HEK293 (cell line): ENCODE measurements at regions not wholly inside any gene's neighbourhood (a gene's known extent, or its start where the extent isn't known, plus 50 kb on each side); places are given as distances from the start of the nearest gene placed in this dataset.

Source experiments
- CTCF ChIA-PET: fragments of 350-600 bp; formaldehyde crosslinking; extraction: SDS; loops from one replicate; lab custom pipeline; 2021; ENCODE audit warnings: antibody characterized with exemption; lab: Yijun Ruan, JAX
- POLR2A ChIA-PET: fragments of 300-600 bp; formaldehyde crosslinking; extraction: SDS; loops from one replicate; lab custom pipeline; 2020; ENCODE audit warnings: antibody characterized with exemption, inconsistent platforms; lab: Yijun Ruan, JAX
- H3K27ac ChIP-seq: fragments of 200-500 bp; sonication (Bioruptor generic); 2 replicates; pipeline ENCODE4 v1.5.1; 2014; ENCODE audit warnings: low read depth, low read length, control low read depth, inconsistent platforms; ENCODE audit errors: extremely low read depth
- H3K36me3 ChIP-seq, 2 experiments: fragments of 200-500 bp in 1 of 2; sonication (Bioruptor generic) in 1 of 2; 1 replicate in 1 of 2; 2 replicates in 1 of 2; pipeline ENCODE4 v1.5.1; 2014 to 2017; ENCODE audit warnings: inconsistent platforms in 2 of 2, low read length in 2 of 2; ENCODE audit not compliant: control insufficient read depth in 2 of 2, insufficient read depth in 1 of 2
- H3K4me1 ChIP-seq: fragments of 200-500 bp; sonication (Bioruptor generic); 2 replicates; pipeline ENCODE4 v1.5.1; 2014; ENCODE audit warnings: mild to moderate bottlenecking, low read length, inconsistent platforms; ENCODE audit not compliant: control insufficient read depth, insufficient read depth
- H3K4me3 ChIP-seq: 2 replicates; pipeline ENCODE4 v1.5.1; 2011; ENCODE audit warnings: low read depth, mild to moderate bottlenecking, control low read depth, low read length, moderate library complexity
- H3K9me3 ChIP-seq: fragments of 200-500 bp; sonication (Bioruptor generic); 2 replicates; pipeline ENCODE4 v1.5.1; 2014; ENCODE audit warnings: low read depth, low read length, inconsistent platforms; ENCODE audit not compliant: control insufficient read depth, insufficient read depth
- GLI4 ChIP-seq: fragments of 450-650 bp; formaldehyde crosslinking; IDR thresholded peaks from 2 replicates; pipeline ENCODE4 v1.5.1; 2016; ENCODE audit warnings: missing biosample characterization, missing genetic modification characterization
- INSM2 ChIP-seq: fragments of 450-650 bp; formaldehyde crosslinking; IDR thresholded peaks from 2 replicates; pipeline ENCODE4 v1.5.1; 2016; ENCODE audit warnings: missing biosample characterization, missing genetic modification characterization
- KLF16 ChIP-seq: fragments of 450-650 bp; formaldehyde crosslinking; IDR thresholded peaks from 2 replicates; pipeline ENCODE4 v1.5.1; 2017; ENCODE audit warnings: missing biosample characterization, missing genetic modification characterization
- KLF7 ChIP-seq: fragments of 450-650 bp; formaldehyde crosslinking; IDR thresholded peaks from 2 replicates; pipeline ENCODE4 v1.5.1; 2016; ENCODE audit warnings: missing biosample characterization, missing genetic modification characterization, borderline replicate concordance
- MEIS1 ChIP-seq: sonication (generic); formaldehyde crosslinking; IDR thresholded peaks from 2 replicates; pipeline ENCODE4 v1.8.1; 2022; ENCODE audit warnings: missing genetic modification reagents, mild to moderate bottlenecking, borderline replicate concordance
- OSR2 ChIP-seq: fragments of 450-650 bp; formaldehyde crosslinking; IDR thresholded peaks from 2 replicates; pipeline ENCODE4 v1.5.1; 2016; ENCODE audit warnings: missing biosample characterization, missing genetic modification characterization
- SALL2 ChIP-seq: fragments of 450-650 bp; formaldehyde crosslinking; IDR thresholded peaks from 2 replicates; pipeline ENCODE4 v1.5.0; 2017; ENCODE audit warnings: missing biosample characterization, mild to moderate bottlenecking, missing genetic modification characterization, borderline replicate concordance
- YY1 ChIP-seq: fragments of 450-650 bp; formaldehyde crosslinking; IDR thresholded peaks from 2 replicates; pipeline ENCODE4 v1.5.1; 2018; ENCODE audit warnings: missing biosample characterization, missing genetic modification characterization
- ZBTB20 ChIP-seq: fragments of 450-650 bp; formaldehyde crosslinking; IDR thresholded peaks from 2 replicates; pipeline ENCODE4 v1.5.1; 2016; ENCODE audit warnings: missing biosample characterization, missing genetic modification characterization
- ZBTB7A ChIP-seq: fragments of 450-650 bp; formaldehyde crosslinking; IDR thresholded peaks from 2 replicates; pipeline ENCODE4 v1.5.1; 2016; ENCODE audit warnings: low read depth, missing biosample characterization, missing genetic modification characterization
- ZNF112 ChIP-seq: fragments of 450-650 bp; formaldehyde crosslinking; IDR thresholded peaks from 2 replicates; pipeline ENCODE4 v1.5.0; 2017; ENCODE audit warnings: missing biosample characterization, missing genetic modification characterization
- ZNF121 ChIP-seq: fragments of 450-650 bp; formaldehyde crosslinking; IDR thresholded peaks from 2 replicates; pipeline ENCODE4 v1.5.1; 2016; ENCODE audit warnings: missing biosample characterization, missing genetic modification characterization
- ZNF140 ChIP-seq: fragments of 450-650 bp; formaldehyde crosslinking; IDR thresholded peaks from 2 replicates; pipeline ENCODE4 v1.5.1; 2016; ENCODE audit warnings: missing biosample characterization, missing genetic modification characterization
- ZNF155 ChIP-seq: fragments of 450-650 bp; formaldehyde crosslinking; IDR thresholded peaks from 2 replicates; pipeline ENCODE4 v1.5.1; 2016; ENCODE audit warnings: missing biosample characterization, missing genetic modification characterization
- ZNF37A ChIP-seq: fragments of 450-650 bp; IDR thresholded peaks from 2 replicates; pipeline ENCODE4 v1.5.1; 2018; ENCODE audit warnings: missing biosample characterization, missing genetic modification characterization
- ZNF449 ChIP-seq: fragments of 450-650 bp; formaldehyde crosslinking; IDR thresholded peaks from 2 replicates; pipeline ENCODE4 v1.5.1; 2017; ENCODE audit warnings: missing biosample characterization, mild to moderate bottlenecking, missing genetic modification characterization, moderate library complexity
- ZNF549 ChIP-seq: fragments of 450-650 bp; IDR thresholded peaks from 2 replicates; pipeline ENCODE4 v1.5.1; 2018; ENCODE audit warnings: missing biosample characterization, missing genetic modification characterization, mild to moderate bottlenecking, inconsistent platforms, moderate library complexity
- ZNF596 ChIP-seq: fragments of 450-650 bp; IDR thresholded peaks from 2 replicates; pipeline ENCODE4 v1.5.0; 2018; ENCODE audit warnings: missing biosample characterization, mild to moderate bottlenecking, missing genetic modification characterization, moderate library complexity
- ZNF664 ChIP-seq: fragments of 450-650 bp; formaldehyde crosslinking; IDR thresholded peaks from 2 replicates; pipeline ENCODE4 v1.5.1; 2016; ENCODE audit warnings: missing biosample characterization, missing genetic modification characterization
- ZSCAN30 ChIP-seq: fragments of 450-650 bp; IDR thresholded peaks from 2 replicates; pipeline ENCODE4 v1.5.1; 2018; ENCODE audit warnings: missing biosample characterization, mild to moderate bottlenecking, missing genetic modification characterization, moderate library complexity
- TF ChIP-seq, protein P1 (sequence below): fragments of 450-650 bp; formaldehyde crosslinking; IDR thresholded peaks from 2 replicates; pipeline ENCODE4 v1.5.1; 2016; ENCODE audit warnings: missing biosample characterization, missing genetic modification characterization
- TF ChIP-seq, protein P2 (sequence below): fragments of 450-650 bp; formaldehyde crosslinking; IDR thresholded peaks from 2 replicates; pipeline ENCODE4 v1.5.1; 2016; ENCODE audit warnings: missing biosample characterization, missing genetic modification characterization
- TF ChIP-seq, protein P3 (sequence below): fragments of 450-650 bp; formaldehyde crosslinking; IDR thresholded peaks from 2 replicates; pipeline ENCODE4 v1.5.1; 2016; ENCODE audit warnings: missing biosample characterization, missing genetic modification characterization
- TF ChIP-seq, protein P4 (sequence below): fragments of 450-650 bp; formaldehyde crosslinking; IDR thresholded peaks from 2 replicates; pipeline ENCODE4 v1.5.1; 2016; ENCODE audit warnings: missing biosample characterization, missing genetic modification characterization

DNA sequence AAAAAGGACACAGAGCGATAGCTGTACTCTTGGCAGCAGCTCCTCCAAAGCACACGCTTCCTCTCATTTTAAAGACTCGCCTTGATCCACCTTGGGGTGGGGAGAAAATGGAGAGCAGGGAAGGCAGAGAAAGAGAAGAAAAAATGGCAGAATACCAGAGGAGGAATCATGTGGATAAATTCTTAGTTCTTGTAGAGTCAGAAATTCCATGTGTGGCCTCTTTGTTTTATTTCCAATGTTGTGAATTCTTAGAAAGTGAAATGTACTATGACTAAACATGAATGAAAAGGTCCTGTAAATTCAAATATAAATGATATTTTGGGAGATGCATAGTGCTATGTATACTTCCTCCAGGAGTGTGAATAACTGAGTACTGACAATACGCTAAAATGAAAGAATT is 89.7 kb upstream of the SESTD1 start:
- H3K9me3 ChIP-seq = no peaks in the 10 kb centered on the region
- no peak overlapping the region for H3K27ac ChIP-seq
- no peak overlapping the region for H3K4me3 ChIP-seq
- ChIA-PET POLR2A (no interaction called here), CTCF (no interaction called here)
- no peaks in the 10 kb centered on the region for H3K4me1 ChIP-seq
- TF ChIP-seq ZNF112 (tag by site-specific recombination) (no peak), ZBTB7A (no peak), ZSCAN30 (tag by site-specific recombination) (no peak), MEIS1 (no peak), GLI4 (tag by site-specific recombination) (no peak), INSM2 (tag by site-specific recombination) (no peak), ZBTB20 (tag by site-specific recombination) (no peak)
- TF ChIP-seq, protein P1, sequence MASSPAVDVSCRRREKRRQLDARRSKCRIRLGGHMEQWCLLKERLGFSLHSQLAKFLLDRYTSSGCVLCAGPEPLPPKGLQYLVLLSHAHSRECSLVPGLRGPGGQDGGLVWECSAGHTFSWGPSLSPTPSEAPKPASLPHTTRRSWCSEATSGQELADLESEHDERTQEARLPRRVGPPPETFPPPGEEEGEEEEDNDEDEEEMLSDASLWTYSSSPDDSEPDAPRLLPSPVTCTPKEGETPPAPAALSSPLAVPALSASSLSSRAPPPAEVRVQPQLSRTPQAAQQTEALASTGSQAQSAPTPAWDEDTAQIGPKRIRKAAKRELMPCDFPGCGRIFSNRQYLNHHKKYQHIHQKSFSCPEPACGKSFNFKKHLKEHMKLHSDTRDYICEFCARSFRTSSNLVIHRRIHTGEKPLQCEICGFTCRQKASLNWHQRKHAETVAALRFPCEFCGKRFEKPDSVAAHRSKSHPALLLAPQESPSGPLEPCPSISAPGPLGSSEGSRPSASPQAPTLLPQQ = no peak
- TF ChIP-seq, protein P2, sequence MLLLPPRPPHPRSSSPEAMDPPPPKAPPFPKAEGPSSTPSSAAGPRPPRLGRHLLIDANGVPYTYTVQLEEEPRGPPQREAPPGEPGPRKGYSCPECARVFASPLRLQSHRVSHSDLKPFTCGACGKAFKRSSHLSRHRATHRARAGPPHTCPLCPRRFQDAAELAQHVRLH (tag by site-specific recombination) = no peak
- no peaks in the 10 kb centered on the region for H3K36me3 ChIP-seq

- Histone ChIP-seq H3K4me1 (no peaks in the 10 kb centered on the region), H3K9me3 (no peaks in the 10 kb centered on the region), H3K4me3 (no peak overlapping the region), H3K36me3 (no peaks in the 10 kb centered on the region), H3K27ac (no peak overlapping the region)
- ChIA-PET CTCF (interaction anchor here (0.6 kb wide), 1 partner anchor 30 kb away, joined by 4 read pairs; no protein-coding TSS in a partner anchor), POLR2A (no interaction called here)
- TF ChIP-seq KLF7 (tag by site-specific recombination) = no peak
- TF ChIP-seq ZNF121 (tag by site-specific recombination) = no peak
Observed at GRCh38 chr2:179352181-179352580, 87.5 kb upstream of the SESTD1 start.

DNA sequence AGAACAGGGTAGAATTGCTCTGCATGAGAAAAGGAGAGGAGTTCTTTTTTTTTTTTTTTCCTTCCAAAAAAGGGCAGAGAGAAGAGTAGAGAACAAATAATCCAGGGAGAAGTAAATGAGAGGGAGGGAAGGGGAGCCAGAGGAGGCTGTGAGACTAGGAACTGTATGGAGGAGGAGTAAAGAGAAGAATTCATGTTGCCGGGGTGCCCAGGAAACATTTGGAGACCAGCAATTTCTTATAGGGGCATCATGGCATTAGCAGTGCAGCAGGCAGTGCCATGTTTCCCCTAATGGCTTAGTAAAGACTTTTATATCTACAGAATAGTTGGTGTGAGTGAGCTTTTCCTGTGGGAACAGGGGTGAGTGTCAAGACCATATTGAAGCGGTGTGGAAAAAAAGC is 86.4 kb upstream of the SESTD1 start:
- no peak overlapping the region for H3K27ac ChIP-seq
- H3K4me1 ChIP-seq = no peaks in the 10 kb centered on the region
- POLR2A ChIA-PET = no interaction called here
- no peak overlapping the region for H3K4me3 ChIP-seq
- CTCF ChIA-PET = no interaction called here
- H3K9me3 ChIP-seq = no peaks in the 10 kb centered on the region
- no peaks in the 10 kb centered on the region for H3K36me3 ChIP-seq
- no peak for TF ChIP-seq ZNF140
- TF ChIP-seq ZNF155 (tag by site-specific recombination) = no peak
- TF ChIP-seq, protein P3, sequence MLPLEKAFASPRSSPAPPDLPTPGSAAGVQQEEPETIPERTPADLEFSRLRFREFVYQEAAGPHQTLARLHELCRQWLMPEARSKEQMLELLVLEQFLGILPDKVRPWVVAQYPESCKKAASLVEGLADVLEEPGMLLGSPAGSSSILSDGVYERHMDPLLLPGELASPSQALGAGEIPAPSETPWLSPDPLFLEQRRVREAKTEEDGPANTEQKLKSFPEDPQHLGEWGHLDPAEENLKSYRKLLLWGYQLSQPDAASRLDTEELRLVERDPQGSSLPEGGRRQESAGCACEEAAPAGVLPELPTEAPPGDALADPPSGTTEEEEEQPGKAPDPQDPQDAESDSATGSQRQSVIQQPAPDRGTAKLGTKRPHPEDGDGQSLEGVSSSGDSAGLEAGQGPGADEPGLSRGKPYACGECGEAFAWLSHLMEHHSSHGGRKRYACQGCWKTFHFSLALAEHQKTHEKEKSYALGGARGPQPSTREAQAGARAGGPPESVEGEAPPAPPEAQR (tag by site-specific recombination) = no peak
- no peak for TF ChIP-seq ZNF549 (tag by site-specific recombination)
- TF ChIP-seq ZNF37A = no peak
- TF ChIP-seq, protein P4, sequence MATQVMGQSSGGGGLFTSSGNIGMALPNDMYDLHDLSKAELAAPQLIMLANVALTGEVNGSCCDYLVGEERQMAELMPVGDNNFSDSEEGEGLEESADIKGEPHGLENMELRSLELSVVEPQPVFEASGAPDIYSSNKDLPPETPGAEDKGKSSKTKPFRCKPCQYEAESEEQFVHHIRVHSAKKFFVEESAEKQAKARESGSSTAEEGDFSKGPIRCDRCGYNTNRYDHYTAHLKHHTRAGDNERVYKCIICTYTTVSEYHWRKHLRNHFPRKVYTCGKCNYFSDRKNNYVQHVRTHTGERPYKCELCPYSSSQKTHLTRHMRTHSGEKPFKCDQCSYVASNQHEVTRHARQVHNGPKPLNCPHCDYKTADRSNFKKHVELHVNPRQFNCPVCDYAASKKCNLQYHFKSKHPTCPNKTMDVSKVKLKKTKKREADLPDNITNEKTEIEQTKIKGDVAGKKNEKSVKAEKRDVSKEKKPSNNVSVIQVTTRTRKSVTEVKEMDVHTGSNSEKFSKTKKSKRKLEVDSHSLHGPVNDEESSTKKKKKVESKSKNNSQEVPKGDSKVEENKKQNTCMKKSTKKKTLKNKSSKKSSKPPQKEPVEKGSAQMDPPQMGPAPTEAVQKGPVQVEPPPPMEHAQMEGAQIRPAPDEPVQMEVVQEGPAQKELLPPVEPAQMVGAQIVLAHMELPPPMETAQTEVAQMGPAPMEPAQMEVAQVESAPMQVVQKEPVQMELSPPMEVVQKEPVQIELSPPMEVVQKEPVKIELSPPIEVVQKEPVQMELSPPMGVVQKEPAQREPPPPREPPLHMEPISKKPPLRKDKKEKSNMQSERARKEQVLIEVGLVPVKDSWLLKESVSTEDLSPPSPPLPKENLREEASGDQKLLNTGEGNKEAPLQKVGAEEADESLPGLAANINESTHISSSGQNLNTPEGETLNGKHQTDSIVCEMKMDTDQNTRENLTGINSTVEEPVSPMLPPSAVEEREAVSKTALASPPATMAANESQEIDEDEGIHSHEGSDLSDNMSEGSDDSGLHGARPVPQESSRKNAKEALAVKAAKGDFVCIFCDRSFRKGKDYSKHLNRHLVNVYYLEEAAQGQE = no peak
- no peak for TF ChIP-seq ZNF664 (tag by site-specific recombination)
- no peak for TF ChIP-seq YY1
- TF ChIP-seq GLI4 (tag by site-specific recombination) = no peak
- TF ChIP-seq OSR2 (tag by site-specific recombination) = no peak
- no peak for TF ChIP-seq ZNF449 (tag by site-specific recombination)
- no peak for TF ChIP-seq SALL2 (tag by site-specific recombination)
- no peak for TF ChIP-seq ZNF596
- no peak for TF ChIP-seq ZSCAN30 (tag by site-specific recombination)
- no peak for TF ChIP-seq KLF16 (tag by site-specific recombination)
